K562 (cell line): ENCODE measurements at regions not wholly inside any gene's neighbourhood (a gene's known extent, or its start where the extent isn't known, plus 50 kb on each side); places are given as distances from the start of the nearest gene placed in this dataset.

Experiments
- ATAC-seq: fragments of 200-7000 bp; cut with Tn5 transposase; 3 replicates; pipeline ENCODE4 v1.9.1; 2020; ENCODE audit warnings: moderate library complexity
- BruUV-seq: library from RNA; stranded (reverse); fragments of 400-500 nt; replicated peaks from 2 replicates; lab custom pipeline; 2021; lab: Mats Ljungman, UMichigan
- CTCF ChIA-PET: fragments of 300-600 bp; formaldehyde crosslinking; extraction: SDS; loops from one replicate; lab custom pipeline; 2021; ENCODE audit warnings: low intra/inter-chr PET ratio; lab: Yijun Ruan, JAX
- POLR2A ChIA-PET: fragments of 300-600, 350-650 bp; sonication (Branson Sonifier 250); formaldehyde crosslinking; extraction: SDS; loops from one replicate; lab custom pipeline; 2021; ENCODE audit warnings: antibody characterized with exemption, inconsistent platforms; lab: Yijun Ruan, JAX
- DNase-seq, 4 experiments: peaks; one replicate each; pipeline versions ENCODE4 v3.0.0 to v3.0.0-alpha.2; 2011 to 2018; ENCODE audit warnings: low spot score in 3 of 4, mixed read lengths in 3 of 4; ENCODE audit errors: extremely low read depth in 1 of 4
- FAIRE-seq: peaks from 2 replicates; lab custom pipeline; 2011; peaks lifted over from hg19 to GRCh38; lab: Jason Lieb, UNC
- H2AFZ ChIP-seq: 2 replicates; pipeline ENCODE4 v1.6.0; 2011; ENCODE audit warnings: low read depth, low read length, control low read depth, inconsistent platforms
- H3K27ac ChIP-seq: fragments of 200-600 bp; 3 replicates; pipeline ENCODE4 v1.8.0; 2011; ENCODE audit warnings: low read depth, mild to moderate bottlenecking, control low read depth, inconsistent platforms, low read length, moderate library complexity, mixed read lengths; ENCODE audit errors: extremely low read depth
- H3K27me3 ChIP-seq, 2 experiments: fragments of 300-600 bp in 1 of 2; 2 replicates in 1 of 2; 3 replicates in 1 of 2; pipeline versions ENCODE4 v1.6.0 to v1.8.0; 2011; ENCODE audit warnings: inconsistent platforms in 2 of 2, low read length in 2 of 2, mild to moderate bottlenecking in 1 of 2, mixed read lengths in 1 of 2, moderate library complexity in 1 of 2; ENCODE audit not compliant: control insufficient read depth in 2 of 2, insufficient read depth in 2 of 2
- H3K36me3 ChIP-seq: fragments of 300-600 bp; 3 replicates; pipeline ENCODE4 v1.8.0; 2011; ENCODE audit warnings: mild to moderate bottlenecking, low read length, inconsistent platforms; ENCODE audit not compliant: control insufficient read depth, insufficient read depth
- H3K4me1 ChIP-seq, 2 experiments: fragments of 200-600 bp in 1 of 2; replicated peaks in 1 of 2; 2 replicates in 1 of 2; 3 replicates in 1 of 2; pipeline versions ENCODE4 v1.5.1 to v1.8.0; 2011; ENCODE audit warnings: inconsistent platforms in 2 of 2, low read length in 2 of 2, mild to moderate bottlenecking in 1 of 2, mixed read lengths in 1 of 2, moderate library complexity in 1 of 2; ENCODE audit not compliant: control insufficient read depth in 2 of 2, insufficient read depth in 2 of 2
- H3K4me2 ChIP-seq: 2 replicates; pipeline ENCODE4 v1.6.1; 2011; ENCODE audit warnings: low read length, control low read depth, inconsistent platforms, mixed read lengths; ENCODE audit not compliant: insufficient read depth
- H3K4me3 ChIP-seq: fragments of 200-600 bp; sonication (generic), shearing (Covaris generic); 2 replicates; pipeline ENCODE4 v1.5.1; 2016; ENCODE audit warnings: control low read depth, inconsistent platforms
- H3K79me2 ChIP-seq: fragments of 200-600 bp; 3 replicates; pipeline ENCODE4 v1.8.0; 2011; ENCODE audit warnings: low read length, inconsistent platforms; ENCODE audit not compliant: control insufficient read depth, insufficient read depth
- H3K9ac ChIP-seq, 2 experiments: 2 replicates each; pipeline versions ENCODE4 v1.6.0 to v1.6.1; 2011; ENCODE audit warnings: low read depth in 2 of 2, low read length in 2 of 2, control low read depth in 1 of 2, inconsistent platforms in 1 of 2, mild to moderate bottlenecking in 1 of 2, mixed read lengths in 1 of 2; ENCODE audit not compliant: insufficient read depth in 1 of 2
- H3K9me1 ChIP-seq: one replicate; pipeline ENCODE4 v1.6.0; 2011; ENCODE audit warnings: inconsistent platforms, mild to moderate bottlenecking, low read length, moderate library complexity; ENCODE audit not compliant: control insufficient read depth, insufficient read depth
- H3K9me3 ChIP-seq: replicated peaks from 2 replicates; pipeline ENCODE4 v1.5.1; 2011; ENCODE audit warnings: low read depth, low read length, inconsistent platforms; ENCODE audit not compliant: control insufficient read depth, insufficient read depth
- H4K20me1 ChIP-seq: replicated peaks from 2 replicates; pipeline ENCODE4 v1.6.1; 2011; ENCODE audit warnings: low read length, inconsistent platforms, mixed read lengths; ENCODE audit not compliant: control insufficient read depth, insufficient read depth
- BCOR ChIP-seq: fragments of 450-650 bp; IDR thresholded peaks from 2 replicates; pipeline ENCODE4 v1.6.1; 2016
- CUX1 ChIP-seq: fragments of 200-800 bp; sonication (Bioruptor generic); IDR thresholded peaks from 2 replicates; pipeline ENCODE4 v1.6.1; 2016; ENCODE audit warnings: missing genetic modification characterization, missing compliant biosample characterization
- DACH1 ChIP-seq: fragments of 450-650 bp; IDR thresholded peaks from 2 replicates; pipeline ENCODE4 v1.6.1; 2018; ENCODE audit not compliant: partially characterized antibody
- E2F4 ChIP-seq: sonication (generic); formaldehyde crosslinking; IDR thresholded peaks from 2 replicates; pipeline ENCODE4 v1.8.0; 2022; ENCODE audit warnings: mild to moderate bottlenecking, low read depth, missing genetic modification reagents
- ETV1 ChIP-seq: fragments of 450-650 bp; conservative IDR thresholded peaks from 2 replicates; pipeline ENCODE4 v1.6.1; 2016; ENCODE audit warnings: missing genetic modification characterization, control low read depth, low read depth, missing compliant biosample characterization
- FOXA1 ChIP-seq: fragments of 450-650 bp; IDR thresholded peaks from 2 replicates; pipeline ENCODE4 v1.6.1; 2016; ENCODE audit warnings: mild to moderate bottlenecking, borderline replicate concordance
- GATA2 ChIP-seq: sonication (generic); formaldehyde crosslinking; IDR thresholded peaks from 2 replicates; pipeline ENCODE4 v1.4.0; 2020; ENCODE audit warnings: mild to moderate bottlenecking, missing genetic modification reagents
- HDAC1 ChIP-seq, 2 experiments: fragments of 450-650 bp; IDR thresholded peaks; 2 replicates each; pipeline ENCODE4 v1.6.1; 2016 to 2017; ENCODE audit warnings: inconsistent platforms in 1 of 2, mild to moderate bottlenecking in 1 of 2, moderate library complexity in 1 of 2
- MCM7 ChIP-seq, 2 experiments: fragments of 450-650 bp; IDR thresholded peaks; 2 replicates each; pipeline ENCODE4 v1.6.1; 2016 to 2018
- MTA1 ChIP-seq: fragments of 450-650 bp; IDR thresholded peaks from 2 replicates; pipeline ENCODE4 v1.6.1; 2017; ENCODE audit warnings: borderline replicate concordance
- MYBL2 ChIP-seq, 2 experiments: fragments of 450-650 bp in 1 of 2; sonication (generic) in 1 of 2; formaldehyde crosslinking in 1 of 2; IDR thresholded peaks; 2 replicates each; pipeline versions ENCODE4 v1.6.1 to v1.8.1; 2017 to 2022; ENCODE audit warnings: borderline replicate concordance in 1 of 2, inconsistent platforms in 1 of 2, low read depth in 1 of 2, mild to moderate bottlenecking in 1 of 2, missing genetic modification reagents in 1 of 2, moderate library complexity in 1 of 2
- NEUROD1 ChIP-seq: fragments of 150-350 bp; IDR thresholded peaks from 2 replicates; pipeline ENCODE4 v1.6.1; 2014; ENCODE audit warnings: borderline replicate concordance, low read length, low read depth; ENCODE audit not compliant: partially characterized antibody
- RCOR1 ChIP-seq, 2 experiments: IDR thresholded peaks; 2 replicates each; pipeline ENCODE4 v1.6.1; 2012; ENCODE audit warnings: low read depth in 2 of 2, low read length in 2 of 2, borderline replicate concordance in 1 of 2, improper control_type of control experiment in 1 of 2
- ZZZ3 ChIP-seq: fragments of 450-650 bp; IDR thresholded peaks from 2 replicates; pipeline ENCODE4 v1.6.1; 2016; ENCODE audit warnings: antibody characterized with exemption, mild to moderate bottlenecking, moderate library complexity
- WGBS: fragments of 100-300 bp; shearing (Covaris generic); methylation state at CpG from one replicate; pipeline ENCODE4 v1.1.6; 2016; ENCODE audit warnings: low coverage, mixed read lengths; ENCODE audit not compliant: insufficient coverage; ENCODE audit errors: missing lambda C conversion rate; 5-methylcytosine and 5-hydroxymethylcytosine counted together
- in situ Hi-C: fragments of 300-500 bp; cut with MboI; formaldehyde crosslinking; loops from 4 replicates; pipeline ENCODE4 v1.15.0; 2018; ENCODE audit warnings: inconsistent platforms, mixed read lengths
- intact Hi-C: fragments of 100-400 bp; cut with micrococcal nuclease; formaldehyde crosslinking; loops from 2 replicates; pipeline ENCODE4 v1.14.2; 2022

GRCh38 chr2:12173271-12173942 lies 427.0 kb downstream of the LPIN1 start:
- peaks cover 24 to 40% of the 10 kb centered on the region in 2 experiments for H3K4me1 ChIP-seq
- POLR2A ChIA-PET: no interaction called here
- BruUV-seq: no TSS peak
- TF ChIP-seq HDAC1 (IDR thresholded peaks at IDR 0.05) (peak in 1 of 2 experiments; percentile 29; a peak in 1 of 4 replicates), MTA1 (peak; percentile 88), CUX1 (CRISPR knock-in tag) (0 out of 2 replicates have a peak, but pooled peaks have one; percentile 38), MYBL2 (IDR thresholded peaks at IDR 0.05; ENCODE audit: low read depth) (no peak), MYBL2 (CRISPR knock-in tag; IDR thresholded peaks at IDR 0.05; ENCODE audit: borderline replicate concordance) (no peak), NEUROD1 (no peak), BCOR (peak; percentile 37; the same call in 1 of the 2 replicates), RCOR1 (IDR thresholded peaks at IDR 0.05; ENCODE audit: borderline replicate concordance in 1 of 2, low read depth in 2 of 2, low read length in 2 of 2) (no peak), MCM7 (IDR thresholded peaks at IDR 0.05) (0 out of 4 replicates have a peak, but pooled peaks of 1 of the 2 experiments have one; percentile 67), E2F4 (CRISPR knock-in tag) (no peak), DACH1 (peak; percentile 99), GATA2 (CRISPR knock-in tag) (peak; percentile 45), ZZZ3 (no peak), ETV1 (tag) (no peak), FOXA1 (no peak)

More at GRCh38 chr2:12173271-12173942, 427.0 kb downstream of the LPIN1 start:
- H3K4me2 ChIP-seq: no peak overlapping the region
- H2AFZ ChIP-seq: no peak overlapping the region
- intact Hi-C loops (loop anchor here (5.0 to 10.0 kb wide), 2 partner anchors 216 to 261 kb away; no protein-coding TSS in a partner anchor), in situ Hi-C loops (loop anchor here (25.0 kb wide), 1 partner anchor 539 kb away; the partner anchor contains the start of gene TRIB2)
- FAIRE-seq (no peak), DNase-seq (no peak), ATAC-seq (no peak)
- no peaks in the 10 kb centered on the region for H3K79me2 ChIP-seq
- no peaks in the 10 kb centered on the region for H3K9me1 ChIP-seq
- H3K27me3 ChIP-seq: no peaks in the 10 kb centered on the region
- no peaks in the 10 kb centered on the region for H4K20me1 ChIP-seq
- no peak overlapping the region for H3K27ac ChIP-seq
- H3K9me3 ChIP-seq: no peaks in the 10 kb centered on the region
- H3K36me3 ChIP-seq: no peaks in the 10 kb centered on the region
- CTCF ChIA-PET: no interaction called here
- H3K4me3 ChIP-seq: no peak overlapping the region
- H3K9ac ChIP-seq: no peak overlapping the region
- WGBS: 85% methylated on average over 1 of the region's 1 CpG
